ENCODE measurements at regions not wholly inside any gene's neighbourhood (a gene's known extent, or its start where the extent isn't known, plus 50 kb on each side); places are given as distances from the start of the nearest gene placed in this dataset.
"Not testable (repeated sequence)": the region's sequence is repeated elsewhere in the genome, so short reads cannot be mapped to it uniquely, and the experiment has no call there.

DNA sequence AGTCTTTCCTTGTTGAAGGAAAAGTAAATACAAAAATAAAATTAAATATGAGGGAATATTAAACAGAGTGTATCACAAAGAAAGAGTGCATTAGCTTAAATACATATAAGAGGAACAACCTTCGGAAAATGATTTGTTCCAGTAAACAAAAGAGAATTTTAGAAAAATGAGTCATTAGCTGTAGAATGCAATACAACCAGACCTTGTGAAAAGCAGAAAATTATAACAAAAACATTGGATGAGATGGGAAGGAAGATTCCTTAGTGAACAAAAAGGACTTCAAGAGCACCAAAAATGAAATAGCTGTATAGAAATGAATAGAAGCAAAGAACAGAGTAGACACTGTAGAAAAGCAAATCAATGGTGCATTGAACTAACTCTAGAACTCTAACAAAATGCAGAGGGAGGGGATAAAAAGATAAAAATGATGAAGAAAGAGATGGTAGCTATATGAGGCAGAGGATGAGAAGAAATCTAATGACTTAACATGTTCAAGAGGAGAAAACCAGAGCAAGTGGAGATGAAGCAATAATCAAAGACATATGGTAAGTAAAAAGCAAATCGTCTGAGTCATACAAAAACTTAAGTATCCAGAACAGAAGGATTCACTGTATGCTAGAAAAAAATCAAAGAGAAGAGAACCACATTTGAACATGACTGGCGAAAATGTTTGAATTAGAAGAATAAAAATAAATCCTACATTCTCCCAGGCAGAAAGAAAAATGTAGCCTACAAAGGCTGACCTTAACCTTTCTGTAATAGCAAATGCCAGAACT is 190.5 kb downstream of the TMEM26 start:
- no peak for DNase-seq

DNA sequence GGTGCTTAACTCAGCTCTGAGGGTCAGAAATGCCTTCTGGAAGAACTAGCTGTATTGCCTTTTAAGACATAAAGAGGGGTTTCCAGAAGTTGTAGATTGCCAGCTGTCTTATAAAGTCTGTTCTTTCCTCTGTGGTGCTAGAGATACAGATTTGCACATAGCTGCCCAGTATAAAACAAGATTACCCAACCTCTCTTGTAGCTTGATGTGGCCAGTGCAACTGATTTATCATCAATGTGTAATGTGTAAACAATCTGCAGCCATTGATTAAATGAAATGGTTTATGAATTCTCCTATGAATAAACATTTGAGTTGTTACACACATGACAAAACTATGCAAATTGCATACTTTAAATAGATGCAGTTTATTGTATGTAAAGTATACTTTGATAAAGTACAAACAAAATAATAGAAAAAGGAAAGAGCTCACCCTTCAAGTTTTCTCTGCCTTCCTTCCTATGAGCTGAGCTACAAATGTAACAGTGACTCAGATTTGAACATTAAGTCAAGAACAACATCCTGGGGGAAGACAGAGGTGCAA is 195.2 kb downstream of the TMEM26 start:
- no peak for DNase-seq

DNA sequence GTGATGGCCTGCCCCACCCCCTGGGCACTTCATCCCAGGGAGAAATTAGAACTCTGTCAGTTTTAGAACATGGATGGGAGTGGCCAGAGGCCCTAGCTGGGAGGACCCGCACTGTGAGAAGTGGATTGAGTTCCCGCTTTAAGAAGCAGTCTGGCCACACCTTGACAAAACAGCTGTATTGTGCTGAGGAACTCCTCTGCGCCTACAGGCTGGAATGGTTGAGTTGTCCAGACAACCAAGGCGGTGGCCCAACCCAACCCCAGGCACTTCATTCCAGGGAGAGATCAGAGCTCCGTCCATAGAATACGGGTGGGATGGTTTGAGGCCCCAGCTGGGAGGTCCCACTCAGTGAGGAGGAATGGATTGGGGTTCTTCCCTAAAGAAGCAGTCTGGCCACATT is 196.0 kb downstream of the TMEM26 start:
- no peak for DNase-seq

DNA sequence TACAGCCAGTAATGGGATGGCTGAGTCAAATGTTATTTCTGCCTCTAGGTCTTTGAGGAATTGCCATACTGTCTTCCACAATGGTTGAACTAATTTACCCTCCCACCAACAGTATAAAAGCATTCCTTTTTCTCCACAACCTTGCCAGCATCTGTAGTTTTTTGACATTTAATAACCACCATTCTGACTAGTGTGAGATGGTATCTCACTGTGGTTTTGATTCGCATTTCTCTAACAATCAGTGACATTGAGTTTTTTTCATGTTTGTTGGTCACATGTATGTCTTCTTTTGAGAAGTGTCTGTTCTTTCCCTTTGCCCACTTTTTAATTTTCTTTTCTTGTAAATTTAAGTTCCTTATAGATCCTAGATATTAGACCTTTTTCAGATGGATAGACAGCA is 200.9 kb downstream of the TMEM26 start:
- not testable (repeated sequence) for DNase-seq

DNA sequence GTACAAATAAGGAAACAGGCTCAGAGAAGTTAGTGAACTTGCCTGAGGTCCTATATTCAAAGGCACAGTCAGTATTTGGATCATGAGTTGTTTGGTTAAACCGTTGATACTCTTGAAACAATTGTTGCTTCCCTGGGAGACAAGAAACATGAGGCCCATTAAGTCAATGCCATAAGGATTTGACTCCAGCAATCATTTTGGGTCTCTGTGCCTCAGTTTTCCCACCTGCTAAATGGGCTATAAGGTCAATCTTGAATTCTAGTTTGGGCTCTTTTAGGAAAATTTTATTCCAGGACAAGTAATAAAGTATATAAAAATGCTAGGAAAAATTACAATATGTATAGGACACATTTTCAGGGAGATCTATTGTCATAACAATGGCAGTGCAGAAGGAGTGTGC is 202.1 kb downstream of the TMEM26 start:
- no peak for DNase-seq

DNA sequence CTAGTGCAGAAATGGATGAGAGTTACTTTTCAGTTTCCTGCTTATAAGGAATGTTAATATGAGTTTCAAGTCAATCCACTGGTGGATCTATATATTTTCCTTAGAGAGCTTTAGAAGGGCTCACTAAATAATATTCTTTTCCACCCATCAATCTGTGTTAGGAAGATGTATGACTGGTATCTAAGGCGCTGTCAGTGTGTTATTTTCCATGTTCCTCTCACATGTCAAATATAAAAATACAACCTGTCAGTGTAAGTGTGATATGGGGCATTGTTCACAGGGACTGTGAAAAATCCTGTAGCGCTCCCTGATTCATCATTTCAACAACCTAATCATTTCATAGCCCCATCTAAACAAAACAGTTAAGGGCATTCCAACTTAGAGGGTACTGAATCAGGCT is 203.1 kb downstream of the TMEM26 start:
- DNase-seq = no peak

DNA sequence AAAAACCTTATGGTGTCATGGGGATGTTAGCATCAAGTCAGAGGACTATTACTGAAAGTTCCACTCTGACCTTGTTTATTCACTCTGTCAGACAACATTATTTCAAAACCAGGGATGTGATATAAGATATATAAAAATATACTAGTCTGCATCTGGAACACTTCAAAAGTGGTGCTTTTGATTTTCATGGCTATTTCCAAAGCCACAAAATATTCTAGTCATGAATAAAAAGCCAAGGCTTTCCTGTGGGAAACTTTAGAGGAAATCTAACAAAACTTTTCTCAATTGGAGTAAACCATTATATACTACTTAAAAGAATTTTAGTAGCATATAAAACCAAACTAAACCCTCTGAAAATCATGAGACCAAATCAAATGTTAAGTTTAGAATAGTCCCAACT is 205.2 kb downstream of the TMEM26 start:
- no peak for DNase-seq

DNA sequence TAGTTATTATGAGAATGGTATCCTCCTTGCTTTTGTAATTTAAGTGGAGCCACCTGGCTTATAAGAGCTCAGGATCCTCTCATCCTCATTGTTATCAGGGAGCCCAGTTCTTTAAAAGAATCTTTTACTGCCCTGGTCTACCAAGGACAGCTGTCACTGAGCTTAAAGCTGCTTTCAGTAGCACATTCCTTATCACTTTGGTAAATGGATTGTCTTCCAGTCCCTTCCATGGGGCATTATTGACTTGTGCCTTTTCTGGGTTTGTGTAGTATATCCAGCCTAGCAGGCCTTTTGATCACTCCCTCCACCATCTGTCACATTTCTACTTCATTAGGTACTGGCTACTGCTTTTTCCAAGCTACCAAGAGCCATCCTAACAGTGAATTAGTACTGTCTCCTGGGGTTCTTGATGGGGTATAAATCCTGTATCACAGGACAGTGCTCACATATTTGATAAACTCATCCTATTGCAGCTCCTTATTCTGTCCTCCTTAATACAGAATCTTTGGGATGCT is 208.9 kb downstream of the TMEM26 start:
- DNase-seq = no peak

DNA sequence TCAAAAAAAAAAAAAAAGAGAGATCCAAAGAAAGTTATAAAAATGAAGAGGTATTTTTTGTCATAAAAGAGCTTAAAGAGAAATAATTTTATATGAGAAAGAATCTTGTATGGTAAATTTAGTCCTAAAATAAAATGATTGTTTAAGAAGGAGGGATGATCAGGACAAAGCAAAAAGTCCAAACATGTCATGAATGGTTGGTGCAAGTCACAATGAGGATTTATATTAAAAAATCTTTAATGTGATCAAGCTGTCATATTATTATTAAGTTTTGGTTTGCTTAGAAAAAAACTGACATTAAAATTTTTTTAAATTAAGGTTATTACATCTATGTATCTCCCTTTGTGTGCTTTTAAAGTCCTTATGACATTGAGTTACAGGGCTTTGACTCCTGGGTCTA is 220.4 kb downstream of the TMEM26 start:
- DNase-seq = no peak

DNA sequence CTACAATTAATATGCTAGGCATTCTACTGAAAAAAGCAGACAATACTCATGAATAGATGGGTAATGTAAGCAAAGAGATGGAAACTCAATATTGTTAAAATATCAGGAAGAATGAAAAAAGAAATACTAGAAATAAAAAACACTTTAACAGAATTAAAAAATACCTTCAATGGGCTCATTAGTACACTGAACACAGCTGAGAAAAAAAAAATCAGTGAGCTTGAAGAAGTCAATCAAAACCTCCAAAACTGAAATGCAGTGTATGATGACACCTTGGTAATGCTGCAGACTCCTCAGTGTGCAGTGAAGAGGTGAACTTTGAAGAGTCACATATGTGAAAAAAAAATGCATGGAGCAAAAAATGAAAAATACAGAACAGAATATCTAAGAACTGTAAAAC is 227.2 kb downstream of the TMEM26 start:
- no peak for DNase-seq

DNA sequence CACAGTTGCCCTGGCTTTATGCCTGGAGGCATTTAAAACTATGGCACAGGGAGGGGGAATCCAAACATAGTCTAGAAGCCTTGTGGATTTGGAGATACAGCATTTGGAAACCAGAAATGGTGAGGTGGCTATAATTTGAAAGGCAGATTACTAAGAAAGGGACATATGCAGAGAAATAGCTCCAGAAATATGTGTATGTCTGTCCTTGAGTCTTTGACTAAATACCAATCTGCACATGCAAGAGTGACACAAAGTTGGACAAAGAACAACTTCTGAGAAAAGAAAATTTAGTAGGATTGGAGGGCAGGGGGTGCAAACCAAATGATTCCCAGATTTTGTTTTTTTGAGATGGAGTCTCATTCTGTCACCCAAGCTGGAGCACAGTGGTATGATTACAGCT is 229.6 kb downstream of the TMEM26 start:
- DNase-seq = no peak

DNA sequence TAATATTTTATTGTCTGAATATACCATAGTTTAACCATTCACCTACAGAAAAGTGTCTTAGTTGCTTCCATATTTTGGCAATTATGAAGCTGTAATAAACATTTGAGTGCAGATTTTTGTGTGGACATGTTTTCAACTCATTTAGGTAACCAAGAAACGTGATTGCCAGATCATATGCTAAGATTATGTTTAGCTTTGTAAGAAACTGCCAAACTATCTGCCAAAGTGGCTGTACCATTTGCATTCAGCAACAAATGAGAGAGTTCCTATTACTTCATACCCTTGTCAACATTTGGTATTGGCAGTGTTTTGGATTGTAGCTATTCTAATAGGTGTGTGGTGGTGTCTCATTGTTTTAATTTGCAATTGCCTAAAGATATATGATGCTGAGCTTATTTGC is 233.5 kb downstream of the TMEM26 start:
- DNase-seq = no peak

DNA sequence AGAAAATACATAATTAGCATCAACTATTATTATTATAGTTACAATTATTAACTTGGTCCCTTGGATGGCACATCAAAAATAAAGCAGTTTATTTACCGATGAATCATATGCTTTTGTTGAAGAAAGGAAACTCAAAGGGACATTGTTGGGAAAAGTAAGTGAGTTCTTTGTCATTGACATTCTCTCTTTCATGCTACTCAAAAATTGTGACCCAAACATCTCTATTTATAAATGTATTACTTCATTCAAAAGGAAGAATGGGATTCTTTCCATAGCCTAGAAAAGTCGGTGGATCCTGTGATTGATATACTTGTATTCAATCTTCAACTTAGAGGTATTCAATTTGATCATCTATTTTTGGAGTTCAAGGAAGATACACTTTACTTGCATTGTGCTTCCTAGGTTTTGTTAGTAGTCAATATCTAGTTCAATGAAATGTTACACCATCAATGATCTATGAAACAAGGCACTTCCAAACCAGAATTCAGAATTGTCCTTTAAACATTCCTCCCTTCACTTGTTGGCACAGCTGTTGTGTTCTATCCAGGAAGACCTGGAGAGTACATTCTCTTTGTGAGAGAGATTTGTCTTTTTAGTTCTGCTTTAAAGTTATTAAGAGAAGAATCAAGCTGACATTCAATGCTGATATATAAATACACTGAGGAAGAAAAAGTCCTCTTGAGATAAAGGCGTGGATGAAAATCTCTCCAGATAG is 235.2 kb downstream of the TMEM26 start:
- DNase-seq = no peak

DNA sequence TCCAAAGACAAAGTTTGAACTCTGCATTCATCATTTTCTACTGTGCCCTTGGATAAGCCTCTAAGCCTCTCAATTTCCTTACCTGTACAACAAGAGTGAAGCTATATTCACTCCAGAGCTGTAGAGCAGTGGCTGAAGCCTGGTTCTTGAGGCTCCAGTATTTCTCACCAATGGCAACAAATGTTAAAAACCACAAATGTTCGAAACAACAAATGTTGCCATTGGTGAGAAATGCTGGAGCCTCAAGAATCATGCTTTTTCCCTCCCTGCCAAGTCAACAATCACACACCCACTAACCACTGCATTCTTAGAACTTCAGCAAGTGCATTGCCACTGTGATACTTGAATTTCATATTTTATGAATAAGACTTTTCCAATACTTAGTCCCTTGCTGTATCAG is 237.9 kb downstream of the TMEM26 start:
- DNase-seq = no peak

DNA sequence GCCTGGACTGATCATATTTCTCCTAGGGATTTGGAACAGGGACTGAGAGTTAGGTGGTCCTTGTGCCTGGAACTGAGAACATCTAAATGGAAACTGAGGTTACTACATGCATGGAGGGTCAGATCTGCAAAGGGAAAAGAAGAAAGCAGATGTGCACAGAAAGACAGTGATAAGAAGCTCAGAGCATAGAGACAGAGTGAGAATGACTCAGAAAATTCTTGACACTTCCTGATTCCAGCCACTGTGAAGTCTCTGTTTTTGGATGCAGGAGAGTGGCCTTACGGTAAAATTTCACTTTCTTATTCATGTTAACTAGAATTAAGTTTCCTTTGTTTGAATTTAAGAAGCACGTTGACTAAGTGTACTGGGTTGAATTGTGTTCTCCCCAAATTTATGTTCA is 241.7 kb downstream of the TMEM26 start:
- no peak for DNase-seq

DNA sequence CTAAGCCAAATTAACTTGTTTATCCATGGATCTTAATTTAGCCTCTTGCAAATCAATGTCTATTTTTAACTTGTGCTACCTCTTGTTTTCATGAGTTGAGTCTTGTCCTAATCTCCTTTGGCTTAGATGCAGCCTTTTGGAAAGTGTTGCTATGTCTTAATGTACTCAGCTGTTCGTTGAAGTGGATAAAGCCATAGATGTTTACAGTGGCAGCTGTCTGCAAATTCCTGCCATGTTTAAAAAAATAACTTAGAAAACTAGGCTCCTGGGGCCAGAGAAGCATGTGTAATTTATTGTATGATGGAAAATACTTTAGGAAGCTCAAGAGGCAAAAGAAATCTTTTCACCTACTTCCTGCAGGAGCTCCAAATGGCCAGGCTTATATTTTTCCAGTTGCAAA is 253.1 kb upstream of the RHOBTB1 start:
- DNase-seq = no peak

DNA sequence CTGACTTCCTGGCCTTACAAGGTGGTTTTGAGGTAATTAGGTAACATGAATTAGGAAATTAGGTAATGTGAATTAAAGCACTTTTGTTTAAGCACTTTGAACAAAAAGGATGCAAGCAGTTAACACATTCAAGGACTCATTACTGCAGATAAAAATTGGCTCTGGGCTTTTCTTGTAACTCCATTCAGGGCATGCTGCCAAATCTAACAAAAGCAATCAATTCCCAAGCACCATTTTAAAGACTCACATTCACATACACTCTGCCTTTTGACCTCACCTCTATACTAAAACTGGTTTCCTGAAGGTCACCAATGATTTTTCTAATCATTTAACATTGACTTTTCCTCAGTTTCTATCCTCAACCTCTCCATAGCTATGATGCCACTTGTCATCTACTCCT is 251.2 kb upstream of the RHOBTB1 start:
- DNase-seq = no peak

DNA sequence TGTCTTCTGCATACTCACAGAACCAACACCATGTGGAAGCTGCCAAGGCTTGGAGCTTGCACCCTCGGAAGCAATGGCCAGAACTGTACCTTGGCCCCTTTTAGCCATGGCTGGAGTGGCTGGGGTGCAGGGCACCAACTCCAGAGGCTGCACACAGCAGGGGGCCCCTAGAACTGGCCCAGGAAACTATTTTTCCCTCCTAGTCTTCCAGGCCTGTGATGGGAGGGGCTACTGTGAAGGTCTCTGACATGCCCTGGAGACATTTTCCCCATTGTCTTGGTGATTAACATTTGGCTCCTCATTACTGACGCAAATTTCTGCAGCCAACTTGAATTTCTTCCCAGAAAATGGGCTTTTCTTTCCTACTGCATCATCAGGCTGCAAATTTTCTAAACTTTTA is 248.6 kb upstream of the RHOBTB1 start:
- not testable (repeated sequence) for DNase-seq

DNA sequence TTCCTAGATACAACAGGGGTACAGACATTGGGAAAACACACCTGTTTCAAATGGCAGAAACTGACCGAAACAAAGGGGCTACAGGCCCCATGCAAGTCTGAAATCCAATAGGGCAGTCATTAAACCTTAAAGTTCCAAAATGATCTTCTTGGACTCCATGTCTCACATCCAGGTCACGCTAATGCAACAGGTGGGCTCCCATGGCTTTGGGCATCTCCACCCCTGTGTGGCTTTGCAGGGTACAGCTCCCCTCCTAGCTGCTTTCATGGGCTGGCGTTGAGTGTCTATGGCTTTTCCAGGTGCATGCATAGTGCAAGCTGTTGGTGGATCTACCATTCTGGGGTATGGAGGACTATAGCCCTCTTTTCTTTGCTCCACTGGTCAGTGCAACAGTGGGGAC is 248.1 kb upstream of the RHOBTB1 start:
- DNase-seq = no peak

DNA sequence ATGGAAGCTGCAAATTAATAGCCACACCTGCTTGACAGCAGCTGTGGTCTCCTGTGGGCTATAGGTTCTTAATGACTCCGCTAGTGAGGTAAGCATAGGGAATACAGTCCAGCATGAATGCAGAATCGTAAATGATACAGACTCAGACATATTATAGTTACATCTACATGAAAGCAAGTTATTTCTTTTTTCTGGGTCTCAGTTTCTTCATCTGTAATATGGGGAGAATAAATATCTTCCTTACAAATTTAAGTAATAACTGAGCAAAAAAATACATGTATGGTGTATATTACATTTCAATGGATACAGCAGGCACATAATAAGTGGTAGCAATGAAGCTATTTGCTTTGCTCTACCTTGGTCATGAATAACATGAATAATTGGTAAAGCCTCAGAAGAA is 245.9 kb upstream of the RHOBTB1 start:
- no peak for DNase-seq

DNA sequence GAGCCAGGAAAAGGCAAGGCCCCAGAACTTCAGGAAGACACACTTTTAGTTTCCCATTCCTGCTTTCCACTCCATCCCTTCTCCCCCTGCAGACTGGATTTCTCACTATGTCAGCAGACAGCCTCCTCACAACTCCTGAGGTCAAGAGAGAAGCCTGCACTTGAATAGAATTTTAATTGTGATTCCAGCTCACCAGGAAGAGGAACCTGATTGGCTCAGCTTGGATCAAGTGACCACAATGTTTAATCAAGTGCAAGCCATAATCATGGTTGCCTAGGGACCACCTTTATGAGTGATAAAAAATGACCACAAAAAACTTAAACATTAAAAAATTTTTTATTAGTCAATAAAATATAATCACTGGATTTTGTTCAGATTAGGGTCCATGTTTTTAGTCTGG is 244.7 kb upstream of the RHOBTB1 start:
- no peak for DNase-seq

DNA sequence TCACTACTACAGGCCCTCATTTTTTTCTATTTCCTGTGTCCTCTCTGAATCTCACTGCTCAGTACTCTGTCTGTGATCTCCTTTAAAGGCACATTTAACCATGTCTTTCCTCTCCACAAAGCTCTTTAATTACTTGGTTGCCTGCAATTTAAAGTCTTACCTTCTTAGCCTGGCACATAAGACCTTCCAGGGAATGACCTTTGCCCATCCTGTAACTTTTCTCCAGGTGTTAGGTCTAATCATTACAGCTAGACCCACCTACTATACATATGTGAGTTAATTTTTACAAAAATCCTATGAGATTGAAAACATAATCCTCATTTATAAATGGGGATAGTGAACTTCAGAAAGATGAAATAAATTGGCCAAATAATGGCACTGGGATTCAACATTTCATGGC is 244.1 kb upstream of the RHOBTB1 start:
- DNase-seq = no peak

DNA sequence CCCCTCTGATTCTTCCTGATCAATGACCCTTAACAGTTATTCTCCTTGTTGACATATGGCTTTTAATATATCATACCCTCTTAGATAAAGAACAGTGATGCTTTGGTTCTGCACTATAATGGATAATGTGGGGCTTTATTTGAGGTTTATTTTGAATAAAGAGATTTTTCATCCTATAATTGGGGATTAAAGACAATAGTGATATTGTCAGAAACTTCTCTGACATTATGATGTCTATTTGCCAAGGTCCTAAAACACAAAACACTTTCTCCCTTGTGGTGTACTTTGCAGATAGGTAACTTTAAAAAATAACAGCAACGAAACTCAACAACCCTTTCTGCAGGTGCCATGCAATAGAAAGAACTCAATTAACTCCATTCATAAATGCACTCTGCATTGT is 243.6 kb upstream of the RHOBTB1 start:
- no peak for DNase-seq

DNA sequence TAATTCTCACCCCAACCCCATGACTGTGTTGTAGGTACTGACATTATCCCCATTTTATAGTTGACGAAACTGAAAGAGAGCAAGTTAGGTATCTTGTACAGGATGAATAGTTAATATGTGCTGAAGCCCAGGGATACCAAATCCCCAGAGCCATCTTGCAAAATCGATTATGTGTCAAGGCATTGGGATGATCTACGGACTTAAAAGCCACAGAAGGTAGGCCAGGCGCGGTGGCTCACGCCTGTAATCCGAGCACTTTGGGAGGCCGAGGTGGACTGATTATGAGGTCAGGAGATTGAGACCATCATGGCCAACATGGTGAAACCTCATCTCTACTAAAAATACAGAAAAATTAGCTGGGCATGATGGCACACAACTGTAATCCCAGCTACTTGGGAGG is 242.4 kb upstream of the RHOBTB1 start:
- DNase-seq = no peak

Data from activated CD4-positive, alpha-beta T cell treated with anti-CD3 and anti-CD28 coated beads, Interleukin-2, amount 50 U/mL, for 16 hours (primary cell).